Right lobe of liver (tissue), 6 donors: ENCODE measurements at regions not wholly inside any gene's neighbourhood (a gene's known extent, or its start where the extent isn't known, plus 50 kb on each side); places are given as distances from the start of the nearest gene placed in this dataset.

ENCODE experiments used
- ATAC-seq, 4 donors: fragments of 200-7000 bp; cut with Tn5 transposase; one replicate each; pipeline ENCODE4 v1.9.1; 2020; ENCODE audit warnings: mild to moderate bottlenecking in 4 of 4, moderate library complexity in 4 of 4
- DNase-seq, 3 donors: peaks; one replicate each; pipeline ENCODE4 v3.0.0-alpha.2; 2020
- H3K27ac ChIP-seq, 3 donors: fragments of 200-600 bp; one replicate each; pipeline ENCODE4 v1.8.0; 2022
- H3K27me3 ChIP-seq, 2 donors: fragments of 200-600 bp; one replicate each; pipeline ENCODE4 v1.8.0; 2022
- H3K36me3 ChIP-seq, 4 donors: fragments of 200-600 bp; sonication (generic) in 1 of 4; one replicate each; pipeline versions ENCODE4 v1.5.1 to v1.8.0; 2017 to 2022; ENCODE audit warnings: control low read depth in 1 of 4
- H3K4me1 ChIP-seq, 4 donors: fragments of 200-600 bp; sonication (generic) in 1 of 4; one replicate each; pipeline versions ENCODE4 v1.5.1 to v1.8.0; 2017 to 2022; ENCODE audit warnings: control low read depth in 1 of 4
- H3K4me3 ChIP-seq, 3 donors: fragments of 200-600 bp; one replicate each; pipeline ENCODE4 v1.8.0; 2022
- H3K9me3 ChIP-seq, 4 donors: fragments of 200-600 bp; sonication (generic) in 1 of 4; one replicate each; pipeline versions ENCODE4 v1.5.1 to v1.8.0; 2017 to 2022; ENCODE audit warnings: control low read depth in 1 of 4
- POLR2A ChIP-seq: fragments of 450-650 bp; IDR thresholded peaks from one replicate; pipeline ENCODE4 v1.6.1; 2017; ENCODE audit warnings: antibody characterized with exemption, mild to moderate bottlenecking
- WGBS: methylation state at CpG from one replicate; pipeline ENCODE4 v1.1.6; 2018; ENCODE audit warnings: low coverage, low lambda C conversion rate; ENCODE audit not compliant: insufficient coverage; ENCODE audit errors: missing lambda C conversion rate; 5-methylcytosine and 5-hydroxymethylcytosine counted together
- intact Hi-C, 2 donors: fragments of 100-400 bp; cut with DNase I; formaldehyde crosslinking; loops; one replicate each; pipeline versions ENCODE4 v1.11.2 to v1.14.1; 2022
- TF ChIP-seq, protein P1 (sequence below), 4 donors: fragments of 200-600 bp in 3 of 4; fragments of 450-650 bp in 1 of 4; IDR thresholded peaks; one replicate each; pipeline versions ENCODE4 v1.5.1 to v1.8.0; 2016 to 2022; ENCODE audit warnings: antibody characterized with exemption in 4 of 4, mild to moderate bottlenecking in 2 of 4
- donor health status: DM: no; HTN: yes; CAD: no.
- donor health status: DM: no; HTN: no; CAD: no.
- donor health status: DM: no; HTN: no; CAD: no.
- donor health status: DM: no; HTN: yes; CAD: no.
- donor health status: DM: no; HTN: yes; CAD: no.

DNA sequence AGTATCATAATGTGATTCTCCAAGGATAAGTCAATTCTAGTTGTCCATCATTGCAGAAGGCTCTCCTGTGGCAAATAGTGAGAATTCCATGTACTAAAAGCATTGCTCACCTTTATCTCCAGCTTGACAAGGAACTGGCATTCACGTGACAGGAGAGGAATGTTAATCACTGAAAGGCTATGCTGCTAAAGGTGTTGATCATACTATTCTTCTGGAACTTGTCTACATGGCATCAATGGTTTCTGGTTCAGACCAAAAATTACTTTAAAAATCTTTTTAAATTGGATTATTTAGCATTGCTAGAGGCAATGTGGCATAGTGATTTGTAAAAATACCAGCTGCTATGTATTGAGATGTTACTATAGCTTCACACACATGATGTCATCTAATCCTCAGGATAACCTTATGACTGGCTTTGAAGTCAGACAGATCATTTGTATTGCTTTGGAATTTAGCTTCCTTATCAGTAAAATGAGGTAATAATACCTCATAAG is 414.4 kb downstream of the MTX2 start:
- no peak overlapping the region for H3K27ac ChIP-seq
- H3K27me3 ChIP-seq, result peaks cover 0 to 4% of the 10 kb centered on the region in 2 donors
- H3K4me3 ChIP-seq, result no peak overlapping the region
- no peak for ATAC-seq
- 26% methylated on average over 1 of the region's 1 CpG for WGBS
- H3K9me3 ChIP-seq, result no peaks in the 10 kb centered on the region
- no peak for DNase-seq
- no peaks in the 10 kb centered on the region for H3K36me3 ChIP-seq
- no peak for TF ChIP-seq POLR2A
- TF ChIP-seq, protein P1, sequence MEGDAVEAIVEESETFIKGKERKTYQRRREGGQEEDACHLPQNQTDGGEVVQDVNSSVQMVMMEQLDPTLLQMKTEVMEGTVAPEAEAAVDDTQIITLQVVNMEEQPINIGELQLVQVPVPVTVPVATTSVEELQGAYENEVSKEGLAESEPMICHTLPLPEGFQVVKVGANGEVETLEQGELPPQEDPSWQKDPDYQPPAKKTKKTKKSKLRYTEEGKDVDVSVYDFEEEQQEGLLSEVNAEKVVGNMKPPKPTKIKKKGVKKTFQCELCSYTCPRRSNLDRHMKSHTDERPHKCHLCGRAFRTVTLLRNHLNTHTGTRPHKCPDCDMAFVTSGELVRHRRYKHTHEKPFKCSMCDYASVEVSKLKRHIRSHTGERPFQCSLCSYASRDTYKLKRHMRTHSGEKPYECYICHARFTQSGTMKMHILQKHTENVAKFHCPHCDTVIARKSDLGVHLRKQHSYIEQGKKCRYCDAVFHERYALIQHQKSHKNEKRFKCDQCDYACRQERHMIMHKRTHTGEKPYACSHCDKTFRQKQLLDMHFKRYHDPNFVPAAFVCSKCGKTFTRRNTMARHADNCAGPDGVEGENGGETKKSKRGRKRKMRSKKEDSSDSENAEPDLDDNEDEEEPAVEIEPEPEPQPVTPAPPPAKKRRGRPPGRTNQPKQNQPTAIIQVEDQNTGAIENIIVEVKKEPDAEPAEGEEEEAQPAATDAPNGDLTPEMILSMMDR (IDR thresholded peaks at IDR 0.05), result no peak
- no peaks in the 10 kb centered on the region for H3K4me1 ChIP-seq
- intact Hi-C loops, result no loop called here

DNA sequence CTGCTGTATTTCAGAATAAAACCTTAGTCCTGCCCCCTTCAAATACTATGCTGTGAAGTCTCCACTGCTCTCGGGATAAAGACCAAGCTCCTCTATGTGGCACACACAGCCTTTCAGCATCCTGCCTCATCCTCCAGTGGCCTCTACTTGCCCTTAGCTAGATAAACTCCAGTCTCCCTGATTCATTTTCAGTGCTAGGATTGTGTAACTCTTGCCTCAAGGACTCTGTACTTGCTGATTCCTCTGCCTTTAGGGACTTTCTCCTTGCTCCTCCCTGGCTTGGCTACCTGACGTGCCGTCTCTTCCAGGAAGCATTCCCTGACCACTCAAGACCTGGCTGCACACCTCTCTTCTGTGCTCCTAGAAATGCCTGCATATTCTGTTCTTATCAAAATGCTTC is 416.7 kb downstream of the MTX2 start:
- no peak for TF ChIP-seq POLR2A
- TF ChIP-seq, protein P1 (IDR thresholded peaks at IDR 0.05), result no peak
- H3K27me3 ChIP-seq, result peaks cover 0 to 4% of the 10 kb centered on the region in 2 donors
- ATAC-seq (no peak), DNase-seq (no peak)
- no peaks in the 10 kb centered on the region for H3K9me3 ChIP-seq
- intact Hi-C loops, result no loop called here
- 40% methylated on average over 3 of the region's 3 CpGs for WGBS
- H3K4me1 ChIP-seq, result no peaks in the 10 kb centered on the region
- no peak overlapping the region for H3K27ac ChIP-seq
- no peak overlapping the region for H3K4me3 ChIP-seq
- H3K36me3 ChIP-seq, result no peaks in the 10 kb centered on the region

DNA sequence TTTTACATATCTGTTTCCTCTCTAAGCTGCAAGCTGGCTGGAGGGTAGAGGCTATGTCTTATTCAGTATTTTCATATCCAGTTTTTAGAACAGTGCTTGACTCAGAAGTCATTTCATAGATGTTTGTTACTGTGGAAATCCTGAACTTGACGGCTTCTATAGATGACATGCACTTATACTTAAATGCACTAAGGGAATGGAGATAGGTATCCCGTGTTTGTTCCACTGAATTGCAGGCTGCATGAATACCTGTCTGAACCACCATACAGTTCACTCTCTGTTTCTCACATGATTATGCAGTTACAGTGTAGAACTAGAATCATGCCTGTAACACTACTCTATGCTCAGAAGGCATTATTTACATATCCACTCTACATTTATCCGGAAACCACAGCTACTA is 417.1 kb downstream of the MTX2 start:
- 62% methylated on average over 3 of the region's 3 CpGs for WGBS
- intact Hi-C loops, result no loop called here
- no peaks in the 10 kb centered on the region for H3K36me3 ChIP-seq
- no peaks in the 10 kb centered on the region for H3K4me1 ChIP-seq
- DNase-seq, result no peak
- TF ChIP-seq, protein P1 (IDR thresholded peaks at IDR 0.05), result no peak
- TF ChIP-seq POLR2A, result no peak
- ATAC-seq, result no peak
- no peaks in the 10 kb centered on the region for H3K9me3 ChIP-seq
- H3K27me3 ChIP-seq, result peaks cover 0 to 4% of the 10 kb centered on the region in 2 donors
- no peak overlapping the region for H3K27ac ChIP-seq
- H3K4me3 ChIP-seq, result no peak overlapping the region

DNA sequence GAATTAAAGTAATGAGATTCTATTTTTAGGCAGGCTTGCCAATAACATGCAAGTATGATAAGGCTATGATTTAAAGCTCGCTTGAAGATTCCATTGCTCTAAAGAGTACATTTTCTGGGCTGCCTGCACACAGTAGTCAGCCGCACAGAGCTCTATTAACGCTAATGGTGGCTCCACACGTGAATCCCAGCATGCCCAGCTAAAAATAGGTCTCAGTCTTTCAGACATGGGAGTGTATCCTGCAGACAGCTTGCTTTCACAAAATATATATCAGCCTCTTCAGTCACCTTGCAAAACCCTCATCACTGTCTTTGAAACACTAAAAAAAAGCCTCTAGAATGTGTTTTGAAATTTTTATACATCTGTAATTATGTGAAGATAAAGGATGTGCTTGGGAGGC is 418.1 kb downstream of the MTX2 start:
- no peak overlapping the region for H3K4me3 ChIP-seq
- ATAC-seq, result no peak
- no peak for DNase-seq
- H3K36me3 ChIP-seq, result no peaks in the 10 kb centered on the region
- H3K4me1 ChIP-seq, result no peaks in the 10 kb centered on the region
- H3K9me3 ChIP-seq, result no peaks in the 10 kb centered on the region
- WGBS, result 57% methylated on average over 4 of the region's 4 CpGs
- peaks cover 0 to 4% of the 10 kb centered on the region in 2 donors for H3K27me3 ChIP-seq
- TF ChIP-seq, protein P1 (IDR thresholded peaks at IDR 0.05), result no peak
- no peak overlapping the region for H3K27ac ChIP-seq
- intact Hi-C loops, result no loop called here

DNA sequence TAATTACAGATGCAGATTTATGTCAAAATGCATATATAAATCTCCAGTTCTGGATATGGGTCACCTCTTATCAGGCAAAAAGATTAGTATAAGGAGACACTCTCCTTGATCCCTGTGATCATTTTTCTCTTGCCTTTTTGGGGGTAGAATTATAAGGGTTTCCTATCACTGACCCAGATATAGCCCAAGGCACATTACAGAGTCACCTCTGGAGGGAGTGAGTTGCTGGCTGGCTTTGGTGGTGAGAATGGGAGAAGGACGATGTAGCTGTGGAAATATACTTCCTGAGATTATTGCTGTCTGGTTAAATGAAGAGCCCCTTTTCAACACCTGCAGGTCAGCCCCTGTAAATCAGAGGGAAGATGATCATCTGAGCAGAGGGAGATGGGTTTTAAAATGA is 418.7 kb downstream of the MTX2 start:
- no peak for TF ChIP-seq POLR2A
- TF ChIP-seq, protein P1 (IDR thresholded peaks at IDR 0.05), result no peak
- H3K27ac ChIP-seq, result no peak overlapping the region
- peaks cover 0 to 4% of the 10 kb centered on the region in 2 donors for H3K27me3 ChIP-seq
- no CpG with 5 or more reads among the region's 1 CpG for WGBS
- DNase-seq (no peak), ATAC-seq (no peak)
- H3K4me1 ChIP-seq, result no peaks in the 10 kb centered on the region
- no peaks in the 10 kb centered on the region for H3K36me3 ChIP-seq
- no peak overlapping the region for H3K4me3 ChIP-seq
- intact Hi-C loops, result no loop called here
- no peaks in the 10 kb centered on the region for H3K9me3 ChIP-seq
